Liver (tissue), 8 donors: ENCODE measurements at regions not wholly inside any gene's neighbourhood (a gene's known extent, or its start where the extent isn't known, plus 50 kb on each side); places are given as distances from the start of the nearest gene placed in this dataset.

Experiments
- DNase-seq: peaks from one replicate; pipeline ENCODE4 v3.0.0-alpha.2; 2017; ENCODE audit warnings: low spot score
- H3K27ac ChIP-seq, 2 donors: one replicate each; pipeline ENCODE4 v1.7.0; 2013; ENCODE audit warnings: inconsistent platforms in 2 of 2, low read length in 2 of 2, control low read depth in 1 of 2, low read depth in 1 of 2, mild to moderate bottlenecking in 1 of 2
- H3K27me3 ChIP-seq, 4 donors: one replicate each; pipeline versions ENCODE4 v1.6.1 to v1.7.0; 2013; ENCODE audit warnings: low read length in 3 of 4, inconsistent platforms in 1 of 4, mild to moderate bottlenecking in 1 of 4, moderate library complexity in 1 of 4; ENCODE audit not compliant: control insufficient read depth in 4 of 4, insufficient read depth in 4 of 4
- H3K36me3 ChIP-seq, 4 donors: one replicate each; pipeline versions ENCODE4 v1.6.1 to v1.7.0; 2013; ENCODE audit warnings: low read length in 3 of 4, mild to moderate bottlenecking in 3 of 4, low read depth in 1 of 4, moderate library complexity in 1 of 4; ENCODE audit not compliant: control insufficient read depth in 4 of 4, insufficient read depth in 3 of 4
- H3K4me1 ChIP-seq, 4 donors: one replicate each; pipeline versions ENCODE4 v1.6.1 to v1.7.0; 2013; ENCODE audit warnings: low read length in 3 of 4, mild to moderate bottlenecking in 3 of 4, moderate library complexity in 1 of 4; ENCODE audit not compliant: control insufficient read depth in 4 of 4, insufficient read depth in 4 of 4
- H3K4me3 ChIP-seq, 3 donors: one replicate each; pipeline versions ENCODE4 v1.6.1 to v1.7.0; 2013; ENCODE audit warnings: low read length in 3 of 3, control low read depth in 1 of 3, low read depth in 1 of 3, mild to moderate bottlenecking in 1 of 3
- H3K9ac ChIP-seq, 2 donors: one replicate each; pipeline ENCODE4 v1.7.0; 2013; ENCODE audit warnings: low read length in 2 of 2, mild to moderate bottlenecking in 2 of 2, moderate library complexity in 2 of 2, control low read depth in 1 of 2, low read depth in 1 of 2
- H3K9me3 ChIP-seq, 4 donors: one replicate each; pipeline versions ENCODE4 v1.6.1 to v1.7.0; 2013; ENCODE audit warnings: low read length in 3 of 4; ENCODE audit not compliant: control insufficient read depth in 4 of 4
- ATF3 ChIP-seq: IDR thresholded peaks from 2 replicates; pipeline ENCODE4 v1.6.1; 2016; ENCODE audit warnings: antibody characterized with exemption
- CTCF ChIP-seq: fragments of 150-350 bp; IDR thresholded peaks from 2 replicates; pipeline ENCODE4 v1.5.1; 2017; ENCODE audit warnings: improper control_type of control experiment, low read depth, low read length; ENCODE audit not compliant: missing input control
- EGR1 ChIP-seq, 2 donors: IDR thresholded peaks; 2 replicates each; pipeline ENCODE4 v1.6.1; 2016 to 2018; ENCODE audit warnings: antibody characterized with exemption in 2 of 2, low read depth in 2 of 2
- FOXA1 ChIP-seq: IDR thresholded peaks from 2 replicates; pipeline ENCODE4 v1.6.1; 2016; ENCODE audit warnings: antibody characterized with exemption
- HNF4A ChIP-seq, 2 donors: conservative IDR thresholded peaks; 2 replicates each; pipeline ENCODE4 v1.6.1; 2016; ENCODE audit warnings: antibody characterized with exemption in 2 of 2, mild to moderate bottlenecking in 2 of 2
- HNF4G ChIP-seq: IDR thresholded peaks from 2 replicates; pipeline ENCODE4 v1.6.1; 2016; ENCODE audit warnings: antibody characterized with exemption
- NR2F2 ChIP-seq: IDR thresholded peaks from 2 replicates; pipeline ENCODE4 v1.6.1; 2016; ENCODE audit warnings: antibody characterized with exemption
- RXRA ChIP-seq, 2 donors: IDR thresholded peaks; 2 replicates each; pipeline ENCODE4 v1.6.1; 2017 to 2018; ENCODE audit warnings: antibody characterized with exemption in 2 of 2, mild to moderate bottlenecking in 1 of 2
- TAF1 ChIP-seq: conservative IDR thresholded peaks from 2 replicates; pipeline ENCODE4 v1.6.1; 2016; ENCODE audit warnings: antibody characterized with exemption, mild to moderate bottlenecking
- YY1 ChIP-seq: IDR thresholded peaks from 2 replicates; pipeline ENCODE4 v1.6.1; 2016; ENCODE audit warnings: antibody characterized with exemption, mild to moderate bottlenecking
- ZBTB33 ChIP-seq: IDR thresholded peaks from 2 replicates; pipeline ENCODE4 v1.6.1; 2016; ENCODE audit warnings: antibody characterized with exemption
- WGBS: extraction: QIAGEN DNeasy Blood & Tissue Kit; methylation state at CpG from one replicate; pipeline ENCODE4 v1.1.7; 2013; 5-methylcytosine and 5-hydroxymethylcytosine counted together
- donor health status: healthy.
- donor health status: healthy.
- donor health status: healthy.
- donor health status: healthy.
- donor health status: healthy.

GRCh38 chr20:50260479-50261221 is 70.0 kb downstream of the CEBPB start:
- DNase-seq, result no peak
- Histone ChIP-seq H3K36me3 (no peaks in the 10 kb centered on the region), H3K4me1 (peaks cover 0 to 7% (median under 1%) of the 10 kb centered on the region in 4 donors), H3K4me3 (no peak overlapping the region), H3K9ac (no peak overlapping the region), H3K27ac (peak overlapping the region; percentile 30 to 32), H3K9me3 (no peaks in the 10 kb centered on the region), H3K27me3 (no peaks in the 10 kb centered on the region)
- no peak for TF ChIP-seq YY1
- TF ChIP-seq RXRA (IDR thresholded peaks at IDR 0.05), result no peak
- no peak for TF ChIP-seq HNF4A (conservative IDR thresholded peaks at IDR 0.05)
- TF ChIP-seq NR2F2, result no peak
- no peak for TF ChIP-seq HNF4G
- TF ChIP-seq CTCF, result no peak
- TF ChIP-seq ZBTB33, result no peak
- WGBS, result 73% methylated on average over 8 of the region's 8 CpGs

GRCh38 chr20:50261471-50262212 is 71.0 kb downstream of the CEBPB start:
- Histone ChIP-seq H3K27ac (no peak overlapping the region), H3K36me3 (no peaks in the 10 kb centered on the region), H3K9ac (no peak overlapping the region), H3K27me3 (no peaks in the 10 kb centered on the region), H3K4me1 (peaks cover 0 to 7% (median under 1%) of the 10 kb centered on the region in 4 donors), H3K4me3 (no peak overlapping the region), H3K9me3 (no peaks in the 10 kb centered on the region)
- DNase-seq, result no peak
- 90% methylated on average over 7 of the region's 7 CpGs for WGBS
- TF ChIP-seq TAF1, result no peak
- TF ChIP-seq YY1, result no peak
- no peak for TF ChIP-seq FOXA1
- TF ChIP-seq EGR1 (IDR thresholded peaks at IDR 0.05; ENCODE audit: low read depth in 2 of 2), result no peak
- TF ChIP-seq ZBTB33, result no peak
- no peak for TF ChIP-seq ATF3
